ENCODE measurements at regions not wholly inside any gene's neighbourhood (a gene's known extent, or its start where the extent isn't known, plus 50 kb on each side); places are given as distances from the start of the nearest gene placed in this dataset.

- no peaks in the 10 kb centered on the region for H3K27me3 ChIP-seq (ENCODE audit: insufficient read depth, low read depth, low read length)
- no peak overlapping the region for H3K9ac ChIP-seq (ENCODE audit: low read length)
- TF ChIP-seq, protein P1, sequence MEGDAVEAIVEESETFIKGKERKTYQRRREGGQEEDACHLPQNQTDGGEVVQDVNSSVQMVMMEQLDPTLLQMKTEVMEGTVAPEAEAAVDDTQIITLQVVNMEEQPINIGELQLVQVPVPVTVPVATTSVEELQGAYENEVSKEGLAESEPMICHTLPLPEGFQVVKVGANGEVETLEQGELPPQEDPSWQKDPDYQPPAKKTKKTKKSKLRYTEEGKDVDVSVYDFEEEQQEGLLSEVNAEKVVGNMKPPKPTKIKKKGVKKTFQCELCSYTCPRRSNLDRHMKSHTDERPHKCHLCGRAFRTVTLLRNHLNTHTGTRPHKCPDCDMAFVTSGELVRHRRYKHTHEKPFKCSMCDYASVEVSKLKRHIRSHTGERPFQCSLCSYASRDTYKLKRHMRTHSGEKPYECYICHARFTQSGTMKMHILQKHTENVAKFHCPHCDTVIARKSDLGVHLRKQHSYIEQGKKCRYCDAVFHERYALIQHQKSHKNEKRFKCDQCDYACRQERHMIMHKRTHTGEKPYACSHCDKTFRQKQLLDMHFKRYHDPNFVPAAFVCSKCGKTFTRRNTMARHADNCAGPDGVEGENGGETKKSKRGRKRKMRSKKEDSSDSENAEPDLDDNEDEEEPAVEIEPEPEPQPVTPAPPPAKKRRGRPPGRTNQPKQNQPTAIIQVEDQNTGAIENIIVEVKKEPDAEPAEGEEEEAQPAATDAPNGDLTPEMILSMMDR (IDR thresholded peaks at IDR 0.05; ENCODE audit: poor library complexity, severe bottlenecking) = peak; percentile 8
- TF ChIP-seq EZH2 (IDR thresholded peaks at IDR 0.05; ENCODE audit: borderline replicate concordance, insufficient read depth, low read length, poor library complexity, severe bottlenecking) = no peak
- H2AFZ ChIP-seq (ENCODE audit: low read depth, low read length) = no peak overlapping the region
- H3K36me3 ChIP-seq (ENCODE audit: insufficient read depth, low read length) = no peaks in the 10 kb centered on the region
- H3K9me2 ChIP-seq (ENCODE audit: insufficient read depth, low read length) = no peaks in the 10 kb centered on the region
- no peak overlapping the region for H3K4me2 ChIP-seq (ENCODE audit: low read length)
- H4K20me1 ChIP-seq (ENCODE audit: insufficient read depth) = no peaks in the 10 kb centered on the region
- no peaks in the 10 kb centered on the region for H3K9me3 ChIP-seq (ENCODE audit: low read length)
- H3K27ac ChIP-seq (ENCODE audit: low read length) = no peak overlapping the region
- H3F3A ChIP-seq (ENCODE audit: insufficient read depth, low read length, poor library complexity, severe bottlenecking) = no peaks in the 10 kb centered on the region
- no peak overlapping the region for H3K4me3 ChIP-seq (ENCODE audit: low read length)
- no peaks in the 10 kb centered on the region for H3K79me2 ChIP-seq (replicated peaks; ENCODE audit: insufficient read depth, low read length)
Measured at GRCh38 chr1:208465786-208466590, 221.8 kb upstream of the PLXNA2 start.

DNA sequence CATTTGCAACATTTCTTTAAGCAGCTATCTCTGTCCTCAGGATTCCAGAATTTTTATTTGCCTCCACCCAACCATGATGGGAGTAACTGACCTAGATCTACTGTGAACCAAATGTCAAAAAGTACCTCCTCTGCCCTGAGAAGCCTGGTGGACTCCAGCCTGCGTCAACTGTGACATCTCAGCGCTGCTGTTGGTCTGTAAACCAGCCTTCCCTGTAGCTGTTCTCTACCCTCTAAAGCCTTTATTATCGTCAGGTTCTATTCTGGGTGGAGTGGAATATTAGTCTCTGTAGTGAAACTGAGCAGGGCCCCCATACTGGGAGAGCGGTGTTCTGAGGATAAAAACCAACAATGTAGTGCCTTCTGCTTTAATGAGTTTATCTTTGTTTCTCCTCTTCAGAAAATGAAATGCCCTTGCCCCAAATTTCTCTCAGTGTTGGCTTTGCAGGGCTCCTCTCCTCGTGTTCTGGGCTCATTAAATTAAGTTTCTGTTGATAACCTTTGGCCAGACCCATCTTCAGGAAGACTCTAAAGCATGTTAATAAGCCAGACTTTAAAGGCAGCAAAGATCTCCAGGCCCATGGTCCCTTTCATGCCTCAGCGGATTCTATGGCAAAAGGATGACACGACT is 223.1 kb upstream of the PLXNA2 start:
- Histone ChIP-seq H4K20me1 (ENCODE audit: insufficient read depth) (no peaks in the 10 kb centered on the region), H3K4me2 (ENCODE audit: low read length) (no peak overlapping the region), H3K79me2 (replicated peaks; ENCODE audit: insufficient read depth, low read length) (no peaks in the 10 kb centered on the region), H3K4me3 (ENCODE audit: low read length) (no peak overlapping the region), H3F3A (ENCODE audit: insufficient read depth, low read length, poor library complexity, severe bottlenecking) (no peaks in the 10 kb centered on the region), H3K36me3 (ENCODE audit: insufficient read depth, low read length) (no peaks in the 10 kb centered on the region), H3K9ac (ENCODE audit: low read length) (no peak overlapping the region), H3K27me3 (ENCODE audit: insufficient read depth, low read depth, low read length) (no peaks in the 10 kb centered on the region), H3K9me2 (ENCODE audit: insufficient read depth, low read length) (no peaks in the 10 kb centered on the region), H2AFZ (ENCODE audit: low read depth, low read length) (no peak overlapping the region), H3K27ac (ENCODE audit: low read length) (no peak overlapping the region), H3K9me3 (ENCODE audit: low read length) (no peaks in the 10 kb centered on the region)
- TF ChIP-seq TAF1 (IDR thresholded peaks at IDR 0.05; ENCODE audit: low read depth) (no peak), EZH2 (IDR thresholded peaks at IDR 0.05; ENCODE audit: borderline replicate concordance, insufficient read depth, low read length, poor library complexity, severe bottlenecking) (no peak), EP300 (conservative IDR thresholded peaks at IDR 0.05; ENCODE audit: poor library complexity, severe bottlenecking) (no peak), MXI1 (conservative IDR thresholded peaks at IDR 0.05; ENCODE audit: poor library complexity, severe bottlenecking) (no peak)
- TF ChIP-seq, protein P1 (IDR thresholded peaks at IDR 0.05; ENCODE audit: poor library complexity, severe bottlenecking) = no peak
- TF ChIP-seq, protein P2, sequence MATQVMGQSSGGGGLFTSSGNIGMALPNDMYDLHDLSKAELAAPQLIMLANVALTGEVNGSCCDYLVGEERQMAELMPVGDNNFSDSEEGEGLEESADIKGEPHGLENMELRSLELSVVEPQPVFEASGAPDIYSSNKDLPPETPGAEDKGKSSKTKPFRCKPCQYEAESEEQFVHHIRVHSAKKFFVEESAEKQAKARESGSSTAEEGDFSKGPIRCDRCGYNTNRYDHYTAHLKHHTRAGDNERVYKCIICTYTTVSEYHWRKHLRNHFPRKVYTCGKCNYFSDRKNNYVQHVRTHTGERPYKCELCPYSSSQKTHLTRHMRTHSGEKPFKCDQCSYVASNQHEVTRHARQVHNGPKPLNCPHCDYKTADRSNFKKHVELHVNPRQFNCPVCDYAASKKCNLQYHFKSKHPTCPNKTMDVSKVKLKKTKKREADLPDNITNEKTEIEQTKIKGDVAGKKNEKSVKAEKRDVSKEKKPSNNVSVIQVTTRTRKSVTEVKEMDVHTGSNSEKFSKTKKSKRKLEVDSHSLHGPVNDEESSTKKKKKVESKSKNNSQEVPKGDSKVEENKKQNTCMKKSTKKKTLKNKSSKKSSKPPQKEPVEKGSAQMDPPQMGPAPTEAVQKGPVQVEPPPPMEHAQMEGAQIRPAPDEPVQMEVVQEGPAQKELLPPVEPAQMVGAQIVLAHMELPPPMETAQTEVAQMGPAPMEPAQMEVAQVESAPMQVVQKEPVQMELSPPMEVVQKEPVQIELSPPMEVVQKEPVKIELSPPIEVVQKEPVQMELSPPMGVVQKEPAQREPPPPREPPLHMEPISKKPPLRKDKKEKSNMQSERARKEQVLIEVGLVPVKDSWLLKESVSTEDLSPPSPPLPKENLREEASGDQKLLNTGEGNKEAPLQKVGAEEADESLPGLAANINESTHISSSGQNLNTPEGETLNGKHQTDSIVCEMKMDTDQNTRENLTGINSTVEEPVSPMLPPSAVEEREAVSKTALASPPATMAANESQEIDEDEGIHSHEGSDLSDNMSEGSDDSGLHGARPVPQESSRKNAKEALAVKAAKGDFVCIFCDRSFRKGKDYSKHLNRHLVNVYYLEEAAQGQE (IDR thresholded peaks at IDR 0.05; ENCODE audit: borderline replicate concordance) = no peak
